ENCODE measurements at regions not wholly inside any gene's neighbourhood (a gene's known extent, or its start where the extent isn't known, plus 50 kb on each side); places are given as distances from the start of the nearest gene placed in this dataset.

GRCh38 chr6:80541181-80541580, 434.7 kb downstream of the BCKDHB start:
- H4K8ac ChIP-seq (ENCODE audit: extremely low read depth, insufficient read depth, low read length), result no peak overlapping the region
- H4K5ac ChIP-seq (ENCODE audit: insufficient read length, low read depth, low read length), result no peak overlapping the region
- no peak for DNase-seq (ENCODE audit: low read depth in 1 of 2, low spot score in 2 of 2)
- no peak overlapping the region for H3K4me3 ChIP-seq (ENCODE audit: extremely low read depth in 1 of 4, insufficient read depth in 2 of 4, low read depth in 3 of 4, low read length in 4 of 4)
- no peak overlapping the region for H3K4ac ChIP-seq (replicated peaks; ENCODE audit: insufficient read length, low read depth, low read length)
- no peak overlapping the region for H2BK15ac ChIP-seq (ENCODE audit: low read length)
- TF ChIP-seq E2F6 (IDR thresholded peaks at IDR 0.05), result no peak
- TF ChIP-seq SP2 (IDR thresholded peaks at IDR 0.05; ENCODE audit: low read length), result no peak
- no peak for TF ChIP-seq FOSL1 (IDR thresholded peaks at IDR 0.05; ENCODE audit: insufficient read depth, low read depth, low read length)
- no peak for TF ChIP-seq ATF2 (IDR thresholded peaks at IDR 0.05; ENCODE audit: low read length)
- no peak for TF ChIP-seq HDAC6 (IDR thresholded peaks at IDR 0.05; ENCODE audit: low read depth, low read length)
- no peak for TF ChIP-seq KDM5A (IDR thresholded peaks at IDR 0.05; ENCODE audit: low read length)
- FAIRE-seq, result no peak
- H3K9me3 ChIP-seq (ENCODE audit: insufficient read depth in 2 of 2, low read depth in 1 of 2, low read length in 1 of 2), result no peaks in the 10 kb centered on the region
- no peak overlapping the region for H3K9ac ChIP-seq (replicated peaks in 1 of 4; ENCODE audit: extremely low read depth in 1 of 4, low read depth in 3 of 4, low read length in 3 of 4)
- no peak overlapping the region for H3K56ac ChIP-seq (replicated peaks; ENCODE audit: insufficient read length, low read depth, low read length)
- H3K18ac ChIP-seq (ENCODE audit: extremely low read depth, low read length), result no peak overlapping the region
- no peaks in the 10 kb centered on the region for H3K79me2 ChIP-seq (ENCODE audit: control insufficient read depth in 1 of 2, insufficient read depth in 2 of 2, low read length in 2 of 2)
- H3K23me2 ChIP-seq (ENCODE audit: low read depth, low read length), result no peaks in the 10 kb centered on the region
- no peaks in the 10 kb centered on the region for H3K4me1 ChIP-seq (replicated peaks in 1 of 4; ENCODE audit: control insufficient read depth in 3 of 4, insufficient read depth in 4 of 4, low read length in 3 of 4)
- no peak overlapping the region for H3K14ac ChIP-seq (ENCODE audit: insufficient read length)
- ChIA-PET CTCF (ENCODE audit: partially characterized antibody) (no interaction called here), POLR2A (ENCODE audit: partially characterized antibody) (no interaction called here)
- no peaks in the 10 kb centered on the region for H3K27me3 ChIP-seq (replicated peaks in 1 of 4; ENCODE audit: control insufficient read depth in 3 of 4, extremely low read depth in 1 of 4, insufficient read depth in 3 of 4, low read length in 3 of 4)
- no peaks in the 10 kb centered on the region for H3K79me1 ChIP-seq (ENCODE audit: low read depth, low read length)
- no peak overlapping the region for H4K91ac ChIP-seq (replicated peaks; ENCODE audit: insufficient read length, low read length)
- no peak overlapping the region for H3K23ac ChIP-seq (ENCODE audit: insufficient read length)
- no peaks in the 10 kb centered on the region for H3K36me3 ChIP-seq (ENCODE audit: control insufficient read depth in 2 of 4, insufficient read depth in 4 of 4, low read length in 3 of 4)
- no peak overlapping the region for H2BK12ac ChIP-seq (ENCODE audit: low read depth, low read length)
- H2BK120ac ChIP-seq (replicated peaks; ENCODE audit: low read depth, low read length), result no peak overlapping the region
- no peak overlapping the region for H2BK5ac ChIP-seq (ENCODE audit: low read depth, low read length)
- H4K20me1 ChIP-seq (replicated peaks in 1 of 2; ENCODE audit: control insufficient read depth in 1 of 2, insufficient read depth in 2 of 2, low read length in 2 of 2), result no peaks in the 10 kb centered on the region
- H3K27ac ChIP-seq (ENCODE audit: low read depth, low read length), result no peak overlapping the region
- H2BK20ac ChIP-seq (ENCODE audit: low read length), result no peak overlapping the region
- no peak overlapping the region for H2AK5ac ChIP-seq (ENCODE audit: low read depth, low read length)
- H3K4me2 ChIP-seq (ENCODE audit: insufficient read depth in 1 of 2, low read depth in 2 of 2, low read length in 2 of 2), result no peak overlapping the region
- H2AFZ ChIP-seq (ENCODE audit: low read length), result no peak overlapping the region

All from H1 (cell line).